Globus pallidus (tissue), 1 donor: ENCODE measurements at regions not wholly inside any gene's neighbourhood (a gene's known extent, or its start where the extent isn't known, plus 50 kb on each side); places are given as distances from the start of the nearest gene placed in this dataset.
"Not testable (repeated sequence)": the region's sequence is repeated elsewhere in the genome, so short reads cannot be mapped to it uniquely, and the experiment has no call there.

Experiments used
- DNase-seq: peaks from one replicate; pipeline ENCODE4 v3.0.0-alpha.2; 2015; ENCODE audit warnings: low spot score

GRCh38 chr2:111401270-111402140 is 280.8 kb downstream of the BCL2L11 start:
- DNase-seq, result not testable (repeated sequence)

- DNase-seq, result not testable (repeated sequence)
These were observed 281.7 kb downstream of the BCL2L11 start for GRCh38 chr2:111402450-111402849.

- DNase-seq, result not testable (repeated sequence)
These were observed 282.6 kb downstream of the BCL2L11 start for GRCh38 chr2:111403287-111403686.

GRCh38 chr2:111406616-111407015 is 285.9 kb downstream of the BCL2L11 start:
- not testable (repeated sequence) for DNase-seq

- not testable (repeated sequence) for DNase-seq
These were observed 287.0 kb downstream of the BCL2L11 start for GRCh38 chr2:111407632-111408194.

GRCh38 chr2:111410868-111411406 is 290.2 kb downstream of the BCL2L11 start:
- not testable (repeated sequence) for DNase-seq

GRCh38 chr2:111411867-111412681 is 291.4 kb downstream of the BCL2L11 start:
- not testable (repeated sequence) for DNase-seq

GRCh38 chr2:111412841-111413650 is 292.3 kb downstream of the BCL2L11 start:
- not testable (repeated sequence) for DNase-seq

- not testable (repeated sequence) for DNase-seq
These were observed 293.2 kb downstream of the BCL2L11 start for GRCh38 chr2:111413950-111414349.

- DNase-seq, result not testable (repeated sequence)
These were observed 295.3 kb downstream of the BCL2L11 start for GRCh38 chr2:111415765-111416743.

- not testable (repeated sequence) for DNase-seq
These were observed 296.3 kb downstream of the BCL2L11 start for GRCh38 chr2:111417026-111417425.

GRCh38 chr2:111418091-111418875 is 297.6 kb downstream of the BCL2L11 start:
- not testable (repeated sequence) for DNase-seq

- DNase-seq, result not testable (repeated sequence)
These were observed 299.4 kb downstream of the BCL2L11 start for GRCh38 chr2:111420074-111420473.

GRCh38 chr2:111420835-111421234 is 300.1 kb downstream of the BCL2L11 start:
- not testable (repeated sequence) for DNase-seq

GRCh38 chr2:111421949-111422348 is 301.2 kb downstream of the BCL2L11 start:
- DNase-seq, result not testable (repeated sequence)

- DNase-seq, result not testable (repeated sequence)
These were observed 301.8 kb downstream of the BCL2L11 start for GRCh38 chr2:111422562-111422961.

GRCh38 chr2:111423184-111423583 is 302.5 kb downstream of the BCL2L11 start:
- DNase-seq, result not testable (repeated sequence)

- DNase-seq, result not testable (repeated sequence)
These were observed 303.5 kb downstream of the BCL2L11 start for GRCh38 chr2:111424176-111424575.

GRCh38 chr2:111424851-111425309 is 304.2 kb downstream of the BCL2L11 start:
- not testable (repeated sequence) for DNase-seq
